ENCODE measurements at regions not wholly inside any gene's neighbourhood (a gene's known extent, or its start where the extent isn't known, plus 50 kb on each side); places are given as distances from the start of the nearest gene placed in this dataset.

DNA sequence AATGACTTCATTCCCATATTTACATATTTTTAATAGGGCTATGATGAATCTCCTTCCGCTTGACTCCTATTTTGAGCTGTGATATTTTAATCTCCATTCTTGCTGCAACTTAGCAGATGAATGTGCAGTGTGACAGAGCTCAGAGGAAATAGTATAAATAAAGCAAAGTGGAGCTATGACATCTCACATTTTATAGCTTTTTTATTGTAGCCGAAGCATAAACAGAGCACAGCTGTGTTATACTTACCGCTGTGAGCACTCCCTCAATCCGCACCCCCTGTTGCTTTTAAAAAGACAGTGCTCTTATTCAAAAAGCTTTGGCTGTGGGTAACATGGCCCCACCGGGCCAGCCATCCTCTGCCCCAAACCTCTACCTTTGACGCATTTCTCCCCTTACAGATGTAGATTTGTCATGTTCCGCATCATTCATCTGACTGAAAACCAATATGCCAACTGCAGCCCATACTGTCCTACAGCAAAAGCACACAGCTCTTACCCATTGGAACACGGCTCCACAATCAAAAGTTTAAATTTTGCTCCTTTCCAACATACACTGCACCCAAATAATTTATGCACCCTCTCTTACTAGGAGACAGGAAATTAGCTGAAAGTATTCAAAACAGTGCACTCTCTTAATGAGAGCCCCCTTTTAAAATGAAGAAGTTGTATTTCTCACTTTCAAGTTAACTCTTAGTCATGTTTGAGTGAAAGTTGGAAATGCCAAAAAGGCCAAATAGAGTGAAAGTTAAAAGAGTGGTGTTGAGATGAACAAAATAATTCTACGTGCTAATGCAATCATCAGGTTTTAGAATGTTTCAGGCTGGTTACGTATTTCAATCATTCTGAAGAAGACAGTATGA lies 429.3 kb upstream of the SOX5 start:
- Histone ChIP-seq H3K36me3 (ENCODE audit: control insufficient read depth in 1 of 2, insufficient read depth in 2 of 2, low read length in 2 of 2) (no peaks in the 10 kb centered on the region), H3K9me3 (ENCODE audit: control insufficient read depth in 1 of 2, low read length in 2 of 2) (no peaks in the 10 kb centered on the region), H3K27ac (ENCODE audit: low read length) (no peak overlapping the region), H3K4me1 (ENCODE audit: control insufficient read depth in 1 of 2, insufficient read depth in 2 of 2, low read length in 2 of 2) (peaks cover 0 to 15% of the 10 kb centered on the region in 2 donors), H3K4me3 (ENCODE audit: low read depth in 1 of 2, low read length in 2 of 2) (no peak overlapping the region), H3K27me3 (ENCODE audit: low read depth, low read length) (no peaks in the 10 kb centered on the region)

DNA sequence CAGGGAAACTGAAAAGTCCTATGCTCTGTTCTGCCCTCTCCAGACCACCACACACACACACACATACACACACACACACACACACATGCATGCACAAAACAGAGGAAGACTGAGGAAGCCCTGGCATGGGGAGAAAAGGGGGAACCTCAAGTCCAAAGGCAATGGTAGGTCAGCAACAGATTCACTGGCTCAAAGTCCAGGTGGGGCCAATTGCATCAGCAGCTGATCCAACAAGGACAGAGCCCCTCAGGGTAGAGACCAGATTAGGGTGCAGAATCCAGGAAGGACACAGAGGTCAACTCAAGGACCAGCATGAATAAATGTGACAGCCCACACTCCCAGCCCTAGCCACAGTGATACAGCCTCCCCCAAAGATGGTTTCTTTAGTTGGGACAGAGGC lies 425.0 kb upstream of the SOX5 start:
- Histone ChIP-seq H3K4me1 (ENCODE audit: control insufficient read depth in 1 of 2, insufficient read depth in 2 of 2, low read length in 2 of 2) (peaks cover 0 to 14% of the 10 kb centered on the region in 2 donors), H3K4me3 (ENCODE audit: low read depth in 1 of 2, low read length in 2 of 2) (no peak overlapping the region), H3K36me3 (ENCODE audit: control insufficient read depth in 1 of 2, insufficient read depth in 2 of 2, low read length in 2 of 2) (no peaks in the 10 kb centered on the region), H3K27ac (ENCODE audit: low read length) (no peak overlapping the region), H3K27me3 (ENCODE audit: low read depth, low read length) (no peaks in the 10 kb centered on the region), H3K9me3 (ENCODE audit: control insufficient read depth in 1 of 2, low read length in 2 of 2) (no peaks in the 10 kb centered on the region)

DNA sequence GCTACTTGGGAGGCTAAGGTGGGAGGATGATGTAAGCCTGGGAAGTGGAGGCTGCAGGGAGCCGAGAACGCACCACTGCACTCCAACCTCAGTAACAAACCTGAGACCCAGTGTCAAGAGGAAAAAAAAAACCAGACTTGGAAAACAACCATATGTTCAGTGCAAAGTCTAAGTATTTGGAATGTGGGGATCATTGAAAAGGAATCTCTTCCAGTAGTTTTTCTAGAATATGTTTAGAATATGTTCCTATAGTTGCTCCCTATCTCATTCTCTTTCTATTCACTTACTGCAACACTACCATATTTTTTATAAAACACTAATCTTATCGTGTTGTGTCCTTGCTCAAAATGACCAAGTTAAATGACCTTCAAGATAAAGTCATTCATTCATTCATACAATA lies 423.5 kb upstream of the SOX5 start:
- no peaks in the 10 kb centered on the region for H3K9me3 ChIP-seq (ENCODE audit: control insufficient read depth in 1 of 2, low read length in 2 of 2)
- no peak overlapping the region for H3K27ac ChIP-seq (ENCODE audit: low read length)
- H3K36me3 ChIP-seq (ENCODE audit: control insufficient read depth in 1 of 2, insufficient read depth in 2 of 2, low read length in 2 of 2): no peaks in the 10 kb centered on the region
- H3K4me1 ChIP-seq (ENCODE audit: control insufficient read depth in 1 of 2, insufficient read depth in 2 of 2, low read length in 2 of 2): no peaks in the 10 kb centered on the region
- H3K4me3 ChIP-seq (ENCODE audit: low read depth in 1 of 2, low read length in 2 of 2): no peak overlapping the region
- no peaks in the 10 kb centered on the region for H3K27me3 ChIP-seq (ENCODE audit: low read depth, low read length)

DNA sequence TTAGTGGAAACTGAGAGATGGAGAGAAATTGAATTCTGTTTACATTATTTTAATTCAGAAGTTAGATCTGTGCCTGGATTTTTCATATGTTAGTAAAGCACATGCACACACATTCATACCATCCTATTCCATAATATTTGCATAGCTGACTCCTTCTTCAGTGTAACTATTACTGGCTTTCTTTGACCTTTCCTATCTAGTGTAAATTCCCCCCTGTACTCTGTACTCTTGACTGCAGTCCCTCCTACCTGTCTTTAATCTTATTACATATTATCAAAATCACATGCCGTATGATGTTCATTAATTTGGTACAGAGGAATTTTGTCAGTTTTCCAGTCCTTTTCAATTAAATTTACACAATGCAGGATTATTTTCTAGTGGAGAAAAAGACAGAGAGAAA lies 417.0 kb upstream of the SOX5 start:
- H3K4me3 ChIP-seq (ENCODE audit: low read depth in 1 of 2, low read length in 2 of 2): no peak overlapping the region
- H3K27ac ChIP-seq (ENCODE audit: low read length): no peak overlapping the region
- no peaks in the 10 kb centered on the region for H3K9me3 ChIP-seq (ENCODE audit: control insufficient read depth in 1 of 2, low read length in 2 of 2)
- H3K27me3 ChIP-seq (ENCODE audit: low read depth, low read length): no peaks in the 10 kb centered on the region
- H3K4me1 ChIP-seq (ENCODE audit: control insufficient read depth in 1 of 2, insufficient read depth in 2 of 2, low read length in 2 of 2): peaks cover 0 to 4% of the 10 kb centered on the region in 2 donors
- no peaks in the 10 kb centered on the region for H3K36me3 ChIP-seq (ENCODE audit: control insufficient read depth in 1 of 2, insufficient read depth in 2 of 2, low read length in 2 of 2)

DNA sequence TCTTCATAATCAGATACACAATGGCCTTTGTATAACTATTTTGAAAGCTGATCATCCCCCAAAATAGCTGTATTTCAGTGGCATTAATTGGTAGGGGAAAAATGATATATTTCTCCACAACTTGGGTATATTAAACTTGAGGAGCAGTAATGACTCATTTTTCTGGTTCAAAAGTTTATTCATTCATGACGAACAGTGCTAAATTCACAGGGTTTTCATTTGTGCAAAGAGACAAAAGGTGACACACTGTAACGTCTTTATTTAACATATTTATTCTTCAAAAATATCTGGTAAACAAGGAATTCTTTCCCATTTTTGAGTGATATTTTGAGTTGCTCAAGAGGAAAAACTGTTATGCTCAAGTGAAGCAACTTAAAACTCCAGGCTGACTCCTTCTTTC lies 415.5 kb upstream of the SOX5 start:
- H3K27me3 ChIP-seq (ENCODE audit: low read depth, low read length): no peaks in the 10 kb centered on the region
- no peaks in the 10 kb centered on the region for H3K36me3 ChIP-seq (ENCODE audit: control insufficient read depth in 1 of 2, insufficient read depth in 2 of 2, low read length in 2 of 2)
- no peak overlapping the region for H3K27ac ChIP-seq (ENCODE audit: low read length)

DNA sequence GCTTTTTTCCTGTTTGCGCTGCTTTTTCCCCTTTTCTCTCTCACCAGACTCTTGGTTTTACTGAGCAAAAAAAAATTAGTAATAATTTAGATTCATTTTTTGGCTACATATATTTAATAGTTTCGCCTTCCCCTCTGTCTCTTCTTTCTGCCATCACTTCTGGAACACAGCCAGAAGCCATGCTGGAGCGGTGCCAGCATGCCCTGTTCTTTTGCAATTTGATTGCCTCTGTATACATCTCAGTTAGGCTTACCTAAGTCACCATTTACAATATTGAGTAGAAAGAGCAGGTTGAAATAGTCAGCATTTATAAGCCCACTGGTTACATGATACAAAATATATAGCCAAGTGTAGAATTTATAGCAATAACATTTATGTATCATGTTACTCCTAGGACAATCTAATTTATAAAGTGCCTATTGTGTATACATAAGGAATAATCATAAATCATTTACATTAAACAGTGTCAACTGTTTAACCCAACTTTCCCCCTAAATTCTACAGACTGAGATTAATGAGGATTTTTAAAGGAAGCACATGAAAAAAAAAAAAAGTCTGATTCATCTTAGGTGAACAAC lies 413.8 kb upstream of the SOX5 start:
- no peaks in the 10 kb centered on the region for H3K36me3 ChIP-seq (ENCODE audit: control insufficient read depth in 1 of 2, insufficient read depth in 2 of 2, low read length in 2 of 2)
- H3K4me3 ChIP-seq (ENCODE audit: low read depth in 1 of 2, low read length in 2 of 2): no peak overlapping the region
- H3K9me3 ChIP-seq (ENCODE audit: control insufficient read depth in 1 of 2, low read length in 2 of 2): no peaks in the 10 kb centered on the region
- H3K4me1 ChIP-seq (ENCODE audit: control insufficient read depth in 1 of 2, insufficient read depth in 2 of 2, low read length in 2 of 2): peaks cover 0 to 4% of the 10 kb centered on the region in 2 donors
- H3K27me3 ChIP-seq (ENCODE audit: low read depth, low read length): no peaks in the 10 kb centered on the region
- H3K27ac ChIP-seq (ENCODE audit: low read length): no peak overlapping the region

More for the DNA sequence above, 415.5 kb upstream of the SOX5 start:
- Histone ChIP-seq H3K4me1 (ENCODE audit: control insufficient read depth in 1 of 2, insufficient read depth in 2 of 2, low read length in 2 of 2) (peaks cover 0 to 4% of the 10 kb centered on the region in 2 donors), H3K9me3 (ENCODE audit: control insufficient read depth in 1 of 2, low read length in 2 of 2) (no peaks in the 10 kb centered on the region), H3K4me3 (ENCODE audit: low read depth in 1 of 2, low read length in 2 of 2) (no peak overlapping the region)

DNA sequence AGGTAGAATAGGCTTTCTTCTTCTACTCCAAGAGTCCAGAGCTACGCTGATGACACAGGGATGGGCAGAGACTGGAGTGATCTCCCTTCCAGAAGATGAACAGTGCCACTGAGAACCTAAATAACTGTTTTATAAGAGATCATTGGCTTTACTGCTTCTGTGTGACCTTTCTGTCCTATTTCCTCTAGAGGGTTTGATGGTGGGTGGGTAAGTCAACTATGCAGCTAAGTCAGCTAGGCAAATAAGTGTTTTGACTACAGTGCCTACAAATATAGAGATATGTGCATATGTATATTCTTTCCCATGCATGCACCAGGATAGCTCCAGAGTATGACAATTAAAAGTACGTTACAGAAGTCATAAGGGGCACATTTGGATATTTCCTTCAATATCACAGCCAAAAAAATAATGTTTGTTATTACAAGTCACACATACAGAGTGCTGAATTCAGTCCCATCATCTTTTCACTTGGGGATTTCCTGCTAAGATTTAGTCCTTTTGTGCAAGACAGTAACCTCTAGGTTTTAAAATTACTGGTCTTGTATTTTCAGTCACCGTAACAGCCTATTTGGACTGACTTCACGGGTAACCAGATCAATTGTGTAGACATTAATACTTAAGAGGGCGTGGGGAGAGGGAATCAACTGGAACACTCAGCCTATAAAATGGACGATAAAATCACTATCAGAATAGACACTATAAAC lies 412.6 kb upstream of the SOX5 start:
- Histone ChIP-seq H3K27me3 (ENCODE audit: low read depth, low read length) (no peaks in the 10 kb centered on the region), H3K4me3 (ENCODE audit: low read depth in 1 of 2, low read length in 2 of 2) (no peak overlapping the region), H3K9me3 (ENCODE audit: control insufficient read depth in 1 of 2, low read length in 2 of 2) (no peaks in the 10 kb centered on the region), H3K4me1 (ENCODE audit: control insufficient read depth in 1 of 2, insufficient read depth in 2 of 2, low read length in 2 of 2) (peaks cover 0 to 4% of the 10 kb centered on the region in 2 donors), H3K36me3 (ENCODE audit: control insufficient read depth in 1 of 2, insufficient read depth in 2 of 2, low read length in 2 of 2) (no peaks in the 10 kb centered on the region), H3K27ac (ENCODE audit: low read length) (no peak overlapping the region)

DNA sequence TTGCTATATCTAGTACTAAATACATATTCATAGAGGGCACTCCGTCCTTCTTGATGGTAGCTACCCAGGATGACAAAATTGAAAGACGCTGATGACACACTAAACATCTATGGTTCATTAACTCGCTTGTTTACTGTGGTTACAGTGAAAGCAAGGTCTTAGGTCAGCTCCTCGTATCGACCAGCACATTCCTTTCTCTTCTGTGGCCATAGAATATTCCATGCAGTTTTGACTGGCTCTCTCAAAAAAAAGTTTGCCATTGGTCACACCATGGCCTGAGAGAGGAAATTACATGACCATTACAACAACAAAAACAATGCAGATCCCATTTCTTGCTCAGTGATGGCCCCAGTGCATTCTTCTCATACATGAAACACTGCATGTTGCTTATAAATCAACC lies 411.4 kb upstream of the SOX5 start:
- no peaks in the 10 kb centered on the region for H3K27me3 ChIP-seq (ENCODE audit: low read depth, low read length)
- H3K9me3 ChIP-seq (ENCODE audit: control insufficient read depth in 1 of 2, low read length in 2 of 2): no peaks in the 10 kb centered on the region
- H3K4me3 ChIP-seq (ENCODE audit: low read depth in 1 of 2, low read length in 2 of 2): no peak overlapping the region

DNA sequence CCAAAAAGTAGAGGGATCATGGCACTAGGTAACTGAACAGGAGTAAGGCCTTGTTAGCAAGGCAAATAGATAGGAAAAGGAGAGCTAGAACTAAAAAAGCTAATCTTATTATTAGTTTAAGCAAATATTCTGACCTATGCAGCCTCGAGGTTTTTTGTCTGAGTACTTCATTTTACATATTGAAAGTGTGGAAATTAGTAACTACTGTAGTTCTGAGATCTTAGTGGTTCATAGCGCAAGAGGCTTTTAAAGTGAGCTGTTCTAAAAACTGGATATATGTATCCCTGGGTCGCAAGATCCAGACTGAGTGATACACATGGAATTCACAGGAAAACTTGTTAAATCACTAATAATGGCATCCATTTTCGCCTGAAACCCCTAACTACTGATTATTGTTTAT lies 411.0 kb upstream of the SOX5 start:
- Histone ChIP-seq H3K9me3 (ENCODE audit: control insufficient read depth in 1 of 2, low read length in 2 of 2) (no peaks in the 10 kb centered on the region), H3K36me3 (ENCODE audit: control insufficient read depth in 1 of 2, insufficient read depth in 2 of 2, low read length in 2 of 2) (no peaks in the 10 kb centered on the region), H3K27me3 (ENCODE audit: low read depth, low read length) (no peaks in the 10 kb centered on the region), H3K27ac (ENCODE audit: low read length) (no peak overlapping the region), H3K4me3 (ENCODE audit: low read depth in 1 of 2, low read length in 2 of 2) (no peak overlapping the region), H3K4me1 (ENCODE audit: control insufficient read depth in 1 of 2, insufficient read depth in 2 of 2, low read length in 2 of 2) (peaks cover 0 to 4% of the 10 kb centered on the region in 2 donors)

More for the DNA sequence above, 411.4 kb upstream of the SOX5 start:
- Histone ChIP-seq H3K4me1 (ENCODE audit: control insufficient read depth in 1 of 2, insufficient read depth in 2 of 2, low read length in 2 of 2) (peaks cover 0 to 4% of the 10 kb centered on the region in 2 donors), H3K27ac (ENCODE audit: low read length) (no peak overlapping the region), H3K36me3 (ENCODE audit: control insufficient read depth in 1 of 2, insufficient read depth in 2 of 2, low read length in 2 of 2) (no peaks in the 10 kb centered on the region)

DNA sequence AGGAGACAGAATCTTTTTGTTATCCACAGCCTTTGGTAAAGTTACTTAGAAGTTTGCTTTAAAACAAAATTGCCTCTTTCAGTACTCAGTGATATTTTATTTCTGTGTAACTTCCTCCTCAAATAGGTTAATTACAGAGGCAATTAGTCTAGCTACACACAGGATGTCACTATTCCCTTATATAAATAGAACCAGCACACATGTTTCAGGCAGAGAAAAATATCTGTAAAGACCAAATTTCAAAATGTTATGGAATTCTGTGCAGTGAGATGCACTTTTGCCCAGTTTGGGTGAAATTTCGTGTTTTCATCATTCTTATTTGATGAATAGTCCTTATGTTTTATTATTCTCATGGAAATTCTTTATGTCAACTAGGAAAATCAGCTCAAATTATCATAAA lies 410.6 kb upstream of the SOX5 start:
- no peak overlapping the region for H3K27ac ChIP-seq (ENCODE audit: low read length)
- H3K4me3 ChIP-seq (ENCODE audit: low read depth in 1 of 2, low read length in 2 of 2): no peak overlapping the region
- no peaks in the 10 kb centered on the region for H3K27me3 ChIP-seq (ENCODE audit: low read depth, low read length)
- peaks cover 0 to 4% of the 10 kb centered on the region in 2 donors for H3K4me1 ChIP-seq (ENCODE audit: control insufficient read depth in 1 of 2, insufficient read depth in 2 of 2, low read length in 2 of 2)
- no peaks in the 10 kb centered on the region for H3K36me3 ChIP-seq (ENCODE audit: control insufficient read depth in 1 of 2, insufficient read depth in 2 of 2, low read length in 2 of 2)
- H3K9me3 ChIP-seq (ENCODE audit: control insufficient read depth in 1 of 2, low read length in 2 of 2): no peaks in the 10 kb centered on the region

DNA sequence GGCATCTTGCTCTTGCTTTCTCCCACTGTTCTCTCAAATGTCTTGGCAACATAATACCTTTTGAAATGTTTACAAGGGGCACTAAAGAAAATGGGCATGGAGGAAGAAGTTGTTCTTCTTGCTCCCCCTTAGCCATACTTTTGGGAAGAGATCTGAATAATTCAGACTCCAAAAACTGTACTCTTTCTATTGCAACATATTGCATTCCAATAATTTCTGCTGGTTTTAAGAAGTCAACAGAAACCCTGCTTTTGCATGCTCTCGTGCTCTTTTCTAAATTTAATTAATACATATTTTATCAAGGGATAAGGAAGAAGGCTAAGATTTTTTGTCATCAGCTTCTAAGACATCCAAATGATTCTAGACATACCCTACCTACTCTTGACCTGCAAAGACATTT lies 409.9 kb upstream of the SOX5 start:
- H3K27ac ChIP-seq (ENCODE audit: low read length): no peak overlapping the region
- H3K4me3 ChIP-seq (ENCODE audit: low read depth in 1 of 2, low read length in 2 of 2): no peak overlapping the region
- H3K36me3 ChIP-seq (ENCODE audit: control insufficient read depth in 1 of 2, insufficient read depth in 2 of 2, low read length in 2 of 2): no peaks in the 10 kb centered on the region
- no peaks in the 10 kb centered on the region for H3K27me3 ChIP-seq (ENCODE audit: low read depth, low read length)
- H3K4me1 ChIP-seq (ENCODE audit: control insufficient read depth in 1 of 2, insufficient read depth in 2 of 2, low read length in 2 of 2): peaks cover 0 to 4% of the 10 kb centered on the region in 2 donors
- no peaks in the 10 kb centered on the region for H3K9me3 ChIP-seq (ENCODE audit: control insufficient read depth in 1 of 2, low read length in 2 of 2)
